ENCODE measurements at regions not wholly inside any gene's neighbourhood (a gene's known extent, or its start where the extent isn't known, plus 50 kb on each side); places are given as distances from the start of the nearest gene placed in this dataset.
A peak's percentile ranks its signal among the peaks of the same experiment; 100 is the strongest.

DNA sequence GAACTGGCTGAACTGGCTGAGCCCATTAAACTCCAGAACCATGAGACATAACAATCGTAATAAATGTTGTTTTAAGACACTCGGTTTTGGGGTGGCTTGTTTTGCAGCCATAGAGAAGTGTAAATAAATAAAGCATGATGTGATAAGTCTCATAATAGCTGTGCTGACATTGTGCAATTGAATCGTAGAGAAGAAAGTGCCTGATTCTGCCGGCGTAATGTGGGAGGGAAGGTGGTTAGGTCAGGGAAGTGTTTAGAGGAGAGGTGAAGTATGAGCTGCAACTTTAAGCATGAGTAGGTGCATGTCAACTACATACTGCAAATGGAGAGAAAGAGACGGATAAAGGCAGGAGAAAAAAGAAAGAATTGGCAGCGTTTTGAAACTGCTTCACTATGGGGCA lies 217.1 kb downstream of the BLID start:
- Histone ChIP-seq H3K36me3 (no peaks in the 10 kb centered on the region), H3K4me3 (no peak overlapping the region), H3K9me3 (no peaks in the 10 kb centered on the region), H3K4me1 (no peaks in the 10 kb centered on the region), H3K27me3 (no peaks in the 10 kb centered on the region), H3K27ac (no peak overlapping the region)
- ATAC-seq (no peak), DNase-seq (no peak)
- intact Hi-C loops (cut with DNase I; ENCODE audit: low total_unique reads) (no loop called here), in situ Hi-C loops (cut with MboI; ENCODE audit: low sequenced_read_pairs in 4 of 4) (no loop called here)
- no peak for TF ChIP-seq POLR2A (IDR thresholded peaks at IDR 0.05)
- TF ChIP-seq, protein P1, sequence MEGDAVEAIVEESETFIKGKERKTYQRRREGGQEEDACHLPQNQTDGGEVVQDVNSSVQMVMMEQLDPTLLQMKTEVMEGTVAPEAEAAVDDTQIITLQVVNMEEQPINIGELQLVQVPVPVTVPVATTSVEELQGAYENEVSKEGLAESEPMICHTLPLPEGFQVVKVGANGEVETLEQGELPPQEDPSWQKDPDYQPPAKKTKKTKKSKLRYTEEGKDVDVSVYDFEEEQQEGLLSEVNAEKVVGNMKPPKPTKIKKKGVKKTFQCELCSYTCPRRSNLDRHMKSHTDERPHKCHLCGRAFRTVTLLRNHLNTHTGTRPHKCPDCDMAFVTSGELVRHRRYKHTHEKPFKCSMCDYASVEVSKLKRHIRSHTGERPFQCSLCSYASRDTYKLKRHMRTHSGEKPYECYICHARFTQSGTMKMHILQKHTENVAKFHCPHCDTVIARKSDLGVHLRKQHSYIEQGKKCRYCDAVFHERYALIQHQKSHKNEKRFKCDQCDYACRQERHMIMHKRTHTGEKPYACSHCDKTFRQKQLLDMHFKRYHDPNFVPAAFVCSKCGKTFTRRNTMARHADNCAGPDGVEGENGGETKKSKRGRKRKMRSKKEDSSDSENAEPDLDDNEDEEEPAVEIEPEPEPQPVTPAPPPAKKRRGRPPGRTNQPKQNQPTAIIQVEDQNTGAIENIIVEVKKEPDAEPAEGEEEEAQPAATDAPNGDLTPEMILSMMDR (IDR thresholded peaks at IDR 0.05 in 4 of 5, conservative IDR thresholded peaks at IDR 0.05 in 1 of 5): no peak

DNA sequence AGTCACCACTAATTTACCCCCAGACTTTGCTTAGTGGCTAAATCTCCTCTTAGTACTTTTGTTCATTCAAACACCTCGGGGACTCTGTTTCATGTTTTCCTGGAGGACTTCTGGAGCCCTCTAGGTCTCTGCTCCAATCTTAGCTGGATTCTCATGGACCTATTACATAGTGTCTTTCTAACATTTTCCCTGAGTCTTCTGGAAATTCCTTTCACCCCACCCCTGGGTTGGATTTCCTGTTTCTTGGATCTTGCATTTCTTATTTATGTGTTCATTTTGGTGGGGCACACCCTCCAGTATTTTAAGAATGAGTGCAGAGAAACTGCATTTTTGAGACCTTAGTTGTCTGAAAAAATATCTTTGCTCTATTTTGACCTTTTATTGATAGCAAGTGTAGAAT lies 220.1 kb downstream of the BLID start:
- DNase-seq (no peak), ATAC-seq (peak; percentile 36 to 37)
- H3K4me3 ChIP-seq: no peak overlapping the region
- no peaks in the 10 kb centered on the region for H3K9me3 ChIP-seq
- TF ChIP-seq, protein P1 (IDR thresholded peaks at IDR 0.05 in 4 of 5, conservative IDR thresholded peaks at IDR 0.05 in 1 of 5): no peak
- TF ChIP-seq POLR2A (IDR thresholded peaks at IDR 0.05): no peak
- intact Hi-C loops (cut with DNase I; ENCODE audit: low total_unique reads) (no loop called here), in situ Hi-C loops (cut with MboI; ENCODE audit: low sequenced_read_pairs in 4 of 4) (no loop called here)
- H3K36me3 ChIP-seq: no peaks in the 10 kb centered on the region
- no peak overlapping the region for H3K27ac ChIP-seq
- no peaks in the 10 kb centered on the region for H3K27me3 ChIP-seq
- H3K4me1 ChIP-seq: peaks cover 0 to 5% of the 10 kb centered on the region in 2 donors

- peaks cover 0 to 14% of the 10 kb centered on the region in 2 donors for H3K4me1 ChIP-seq
- intact Hi-C loops (cut with DNase I; ENCODE audit: low total_unique reads) (no loop called here), in situ Hi-C loops (cut with MboI; ENCODE audit: low sequenced_read_pairs in 4 of 4) (no loop called here)
- TF ChIP-seq, protein P1 (IDR thresholded peaks at IDR 0.05 in 4 of 5, conservative IDR thresholded peaks at IDR 0.05 in 1 of 5): no peak
- TF ChIP-seq POLR2A (IDR thresholded peaks at IDR 0.05): no peak
- no peak overlapping the region for H3K27ac ChIP-seq
- no peak overlapping the region for H3K4me3 ChIP-seq
- no peak for ATAC-seq
- DNase-seq: no peak
- H3K9me3 ChIP-seq: no peaks in the 10 kb centered on the region
- no peaks in the 10 kb centered on the region for H3K36me3 ChIP-seq
- H3K27me3 ChIP-seq: no peaks in the 10 kb centered on the region
Observed at GRCh38 chr11:121894581-121894980, 221.4 kb downstream of the BLID start.

DNA sequence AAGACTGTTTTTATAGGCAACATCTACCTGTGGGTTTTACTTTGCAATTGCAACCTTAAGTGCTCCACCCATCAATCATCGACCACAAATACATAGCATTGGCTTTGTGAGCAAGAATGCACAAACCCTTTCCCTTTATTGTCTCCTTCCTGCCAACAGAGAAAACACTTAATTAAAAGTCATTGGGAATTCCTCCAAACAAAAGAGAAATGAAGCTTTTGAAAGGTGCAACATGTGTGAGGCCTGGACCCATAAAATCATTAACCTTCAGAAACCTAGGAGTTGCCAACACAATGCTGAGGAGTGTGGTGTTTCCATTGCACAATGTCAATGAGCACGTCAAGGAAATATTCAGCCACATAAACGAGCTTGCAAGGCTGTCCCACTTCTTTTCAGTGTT lies 223.2 kb downstream of the BLID start:
- peaks cover 0 to 14% of the 10 kb centered on the region in 2 donors for H3K4me1 ChIP-seq
- DNase-seq (no peak), ATAC-seq (peak; percentile 40 to 47)
- in situ Hi-C loops (cut with MboI; ENCODE audit: low sequenced_read_pairs in 4 of 4) (no loop called here), intact Hi-C loops (cut with DNase I; ENCODE audit: low total_unique reads) (no loop called here)
- H3K9me3 ChIP-seq: no peaks in the 10 kb centered on the region
- TF ChIP-seq, protein P1 (IDR thresholded peaks at IDR 0.05 in 4 of 5, conservative IDR thresholded peaks at IDR 0.05 in 1 of 5): no peak
- no peak for TF ChIP-seq POLR2A (IDR thresholded peaks at IDR 0.05)
- no peak overlapping the region for H3K27ac ChIP-seq
- no peak overlapping the region for H3K4me3 ChIP-seq
- no peaks in the 10 kb centered on the region for H3K27me3 ChIP-seq
- no peaks in the 10 kb centered on the region for H3K36me3 ChIP-seq

DNA sequence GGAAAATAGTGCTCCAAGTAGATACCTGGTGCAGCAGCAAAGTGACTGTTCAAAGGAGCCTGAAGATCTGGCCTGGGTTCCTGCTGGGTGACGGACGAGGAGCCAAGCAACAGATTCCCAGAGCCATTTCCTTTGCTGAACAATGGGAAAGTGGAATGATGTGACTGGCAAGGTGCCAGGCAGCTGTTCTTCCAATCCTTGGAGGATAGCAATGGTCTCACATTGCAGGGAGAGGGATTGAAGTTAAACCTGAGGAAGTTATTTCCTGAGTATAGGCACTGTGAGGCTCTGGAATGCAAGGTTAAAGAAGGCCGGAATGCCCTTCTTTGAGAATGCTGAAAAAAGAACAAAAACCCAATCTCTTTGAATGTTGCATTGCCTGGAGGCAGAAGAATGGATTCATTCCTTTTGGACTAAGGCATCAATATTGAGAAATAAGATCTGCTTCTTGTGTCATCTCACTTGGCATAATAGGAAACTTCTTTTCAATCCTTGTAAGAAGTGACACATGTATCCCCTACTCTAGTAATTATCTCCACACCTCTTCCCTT lies 223.8 kb downstream of the BLID start:
- intact Hi-C loops (cut with DNase I; ENCODE audit: low total_unique reads) (no loop called here), in situ Hi-C loops (cut with MboI; ENCODE audit: low sequenced_read_pairs in 4 of 4) (no loop called here)
- Histone ChIP-seq H3K4me1 (peaks cover 0 to 14% of the 10 kb centered on the region in 2 donors), H3K36me3 (no peaks in the 10 kb centered on the region), H3K27me3 (no peaks in the 10 kb centered on the region), H3K4me3 (no peak overlapping the region), H3K27ac (no peak overlapping the region), H3K9me3 (no peaks in the 10 kb centered on the region)
- DNase-seq (peak in 1 of 2 donors; percentile 23), ATAC-seq (peak; percentile 52 to 60)
- no peak for TF ChIP-seq POLR2A (IDR thresholded peaks at IDR 0.05)
- TF ChIP-seq, protein P1 (IDR thresholded peaks at IDR 0.05 in 4 of 5, conservative IDR thresholded peaks at IDR 0.05 in 1 of 5): no peak
